ENCODE measurements at regions not wholly inside any gene's neighbourhood (a gene's known extent, or its start where the extent isn't known, plus 50 kb on each side); places are given as distances from the start of the nearest gene placed in this dataset.

GRCh38 chr6:2523061-2523460 is 227.7 kb downstream of the MYLK4 start (continued):
- TF ChIP-seq ZBTB40 (IDR thresholded peaks at IDR 0.05): no peak
- no peak for TF ChIP-seq ZBTB40 (CRISPR knock-in tag; IDR thresholded peaks at IDR 0.05)

- H3K27me3 ChIP-seq (ENCODE audit: control insufficient read depth in 1 of 2, insufficient read depth in 2 of 2, low read length in 2 of 2): no peaks in the 10 kb centered on the region
- H3K4me3 ChIP-seq (replicated peaks in 1 of 3; ENCODE audit: insufficient read depth in 1 of 3, low read depth in 2 of 3, low read length in 3 of 3): no peak overlapping the region
- no peak overlapping the region for H3K4me2 ChIP-seq (ENCODE audit: low read depth, low read length)
- H3K4me1 ChIP-seq (ENCODE audit: insufficient read depth, low read length): peaks cover 7% of the 10 kb centered on the region; the same call in 1 of the 2 replicates
- no peaks in the 10 kb centered on the region for H3K79me2 ChIP-seq (ENCODE audit: insufficient read depth, low read length)
- intact Hi-C loops (cut with micrococcal nuclease; ENCODE audit: unreplicated experiment): loop anchor here (5.0 kb wide), 1 partner anchor 75 kb away; no protein-coding TSS in a partner anchor
- no peak overlapping the region for H3K9ac ChIP-seq (ENCODE audit: insufficient read depth, low read depth, low read length)
- no peak for TF ChIP-seq MEIS1 (CRISPR knock-in tag; IDR thresholded peaks at IDR 0.05; ENCODE audit: borderline replicate concordance)
- no peak for TF ChIP-seq SRF (IDR thresholded peaks at IDR 0.05; ENCODE audit: low read depth, low read length)
- TF ChIP-seq ZNF781 (CRISPR knock-in tag; IDR thresholded peaks at IDR 0.05; ENCODE audit: borderline replicate concordance, not compliant biosample characterization): no peak
- no peak overlapping the region for H3K27ac ChIP-seq (ENCODE audit: extremely low read length, insufficient read depth, low read length)
- DNase-seq (ENCODE audit: low spot score) (no peak), FAIRE-seq (no peak), ATAC-seq (no peak)
- BruUV-seq (replicated peaks): no TSS peak
- peaks cover 18% of the 10 kb centered on the region for H3K9me3 ChIP-seq (ENCODE audit: low read length)
- H4K20me1 ChIP-seq (ENCODE audit: insufficient read depth, low read length): no peaks in the 10 kb centered on the region
- WGBS (ENCODE audit: low lambda C conversion rate): 39% methylated on average over 7 of the region's 7 CpGs
- in situ Hi-C loops (cut with HindIII; ENCODE audit: extremely low pct_ligation_motif_present, low pct_unique_long_range_greater_than_20kb): no loop called here
- POLR2A ChIA-PET: no interaction called here
- H3K36me3 ChIP-seq (replicated peaks in 1 of 2; ENCODE audit: control insufficient read depth in 1 of 2, insufficient read depth in 2 of 2, low read length in 2 of 2): no peaks in the 10 kb centered on the region
- CTCF ChIA-PET (ENCODE audit: low intra/inter-chr PET ratio, low total read pairs): no interaction called here
- H2AFZ ChIP-seq (ENCODE audit: low read length): no peak overlapping the region
These were observed 228.2 kb downstream of the MYLK4 start for GRCh38 chr6:2522521-2522920.
